Activated CD8-positive, alpha-beta memory T cell treated with anti-CD3 and anti-CD28 coated beads for 36 hours (primary cell): ENCODE measurements at regions not wholly inside any gene's neighbourhood (a gene's known extent, or its start where the extent isn't known, plus 50 kb on each side); places are given as distances from the start of the nearest gene placed in this dataset.
"Not testable (repeated sequence)": the region's sequence is repeated elsewhere in the genome, so short reads cannot be mapped to it uniquely, and the experiment has no call there.

ENCODE experiments used
- CTCF ChIA-PET: fragments of 350-600 bp; sonication (Branson Sonifier 250); formaldehyde crosslinking; loops from one replicate; lab custom pipeline; 2021; ENCODE audit warnings: antibody characterized with exemption; lab: Charles Lee
- POLR2A ChIA-PET: fragments of 350-600 bp; sonication (Branson Sonifier 250); formaldehyde crosslinking; loops from one replicate; lab custom pipeline; 2021; ENCODE audit warnings: antibody characterized with exemption; lab: Charles Lee

- POLR2A ChIA-PET: no interaction called here
- CTCF ChIA-PET: no interaction called here
These were observed 353.3 kb downstream of the PAX1 start for GRCh38 chr20:22058746-22059145.

- ChIA-PET CTCF (no interaction called here), POLR2A (no interaction called here)
These were observed 350.5 kb downstream of the PAX1 start for GRCh38 chr20:22055981-22056380.

DNA sequence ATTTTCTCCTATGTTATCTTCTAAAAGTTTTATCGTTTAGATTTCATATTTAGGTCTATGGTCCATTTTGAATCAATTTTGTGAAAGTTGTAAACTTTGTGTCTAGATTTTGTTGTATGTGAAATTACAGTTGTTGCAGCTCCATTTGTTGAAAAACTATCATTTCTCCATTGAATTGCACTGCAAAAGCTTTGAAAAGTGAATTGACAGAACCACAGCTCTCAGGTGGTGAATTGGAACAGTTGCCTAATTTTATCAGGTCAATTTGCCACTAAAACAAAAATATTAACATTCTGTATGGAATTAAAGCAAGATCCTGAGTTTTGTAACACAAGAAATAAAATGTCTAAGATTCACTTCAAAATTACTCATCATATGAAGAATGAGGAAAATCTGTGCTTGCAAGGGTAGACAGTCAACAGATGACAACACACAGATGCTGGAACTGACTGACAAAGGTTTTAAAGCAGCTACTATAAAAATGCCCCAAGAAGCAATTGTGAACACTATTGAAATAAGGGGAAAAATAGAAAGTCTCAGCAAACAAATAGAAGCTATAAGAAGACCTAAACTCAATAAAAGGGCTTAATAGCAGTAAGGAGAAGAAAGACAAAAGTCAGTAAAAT is 346.7 kb downstream of the PAX1 start:
- ChIA-PET CTCF (no interaction called here), POLR2A (no interaction called here)

DNA sequence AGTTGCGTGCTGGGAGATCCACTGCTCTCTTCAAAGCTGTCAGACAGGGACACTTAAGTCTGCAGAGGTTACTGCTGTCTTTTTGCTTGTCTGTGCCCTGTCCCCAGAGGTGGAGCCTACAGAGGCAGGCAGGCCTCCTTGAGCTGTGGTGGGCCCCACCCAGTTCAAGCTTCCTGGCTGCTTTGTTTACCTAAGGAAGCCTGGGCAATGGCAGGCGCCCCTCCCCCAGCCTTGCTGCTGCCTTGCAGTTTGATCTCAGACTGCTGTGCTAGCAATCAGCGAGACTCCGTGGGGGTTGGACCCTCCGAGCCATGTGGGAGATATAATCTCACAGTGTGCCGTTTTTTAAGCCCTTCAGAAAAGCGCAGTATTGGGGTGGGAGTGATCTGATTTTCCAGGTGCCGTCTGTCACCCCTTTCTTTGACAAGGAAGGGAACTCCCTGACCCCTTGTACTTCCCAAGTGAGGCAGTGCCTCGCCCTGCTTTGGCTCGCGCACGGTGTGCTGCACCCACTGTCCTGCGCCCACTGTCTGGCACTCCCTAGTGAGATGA is 340.6 kb downstream of the PAX1 start:
- CTCF ChIA-PET, POLR2A ChIA-PET: not testable (repeated sequence)

DNA sequence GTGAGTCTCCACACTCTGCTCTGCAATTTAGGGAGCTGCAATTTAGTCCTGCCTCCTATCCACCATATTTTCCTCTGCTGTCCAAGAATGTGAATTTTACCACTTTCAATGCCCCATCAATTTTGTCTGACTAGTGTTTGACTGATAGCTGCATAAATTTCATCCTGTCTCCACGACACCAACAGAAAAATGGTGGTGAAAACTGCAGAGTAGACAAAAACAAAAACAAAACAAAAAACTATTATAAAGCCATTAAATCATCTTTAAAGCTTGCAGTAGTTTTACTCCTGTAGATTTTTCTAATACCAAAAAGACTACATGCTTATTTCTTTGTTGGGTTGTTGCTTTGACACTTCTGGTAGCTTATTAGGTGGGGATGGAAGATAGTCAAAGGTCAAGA is 322.0 kb downstream of the PAX1 start:
- ChIA-PET POLR2A (interaction anchor here (0.5 kb wide), 1 partner anchor 511 kb away, joined by 4 read pairs; no protein-coding TSS in a partner anchor), CTCF (no interaction called here)

DNA sequence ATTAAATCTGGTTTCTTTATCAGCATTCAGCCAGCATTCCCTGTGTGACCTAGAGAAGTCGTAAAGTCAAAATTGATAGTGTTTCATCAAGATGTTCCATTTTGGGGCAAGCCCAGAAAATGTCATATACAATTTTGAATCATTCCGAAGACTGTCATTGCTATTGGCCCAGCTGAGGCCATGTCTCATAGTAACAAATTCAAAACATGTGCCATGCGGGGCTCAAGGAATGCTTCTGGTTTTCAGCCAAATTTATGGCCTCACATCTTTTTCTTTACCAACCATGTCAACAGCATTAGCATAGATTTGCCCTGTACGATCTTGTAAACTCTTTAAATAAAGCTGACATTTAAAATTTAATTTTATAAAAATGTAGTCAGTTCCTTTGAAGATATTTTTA is 314.7 kb downstream of the PAX1 start:
- CTCF ChIA-PET: no interaction called here
- POLR2A ChIA-PET: no interaction called here

DNA sequence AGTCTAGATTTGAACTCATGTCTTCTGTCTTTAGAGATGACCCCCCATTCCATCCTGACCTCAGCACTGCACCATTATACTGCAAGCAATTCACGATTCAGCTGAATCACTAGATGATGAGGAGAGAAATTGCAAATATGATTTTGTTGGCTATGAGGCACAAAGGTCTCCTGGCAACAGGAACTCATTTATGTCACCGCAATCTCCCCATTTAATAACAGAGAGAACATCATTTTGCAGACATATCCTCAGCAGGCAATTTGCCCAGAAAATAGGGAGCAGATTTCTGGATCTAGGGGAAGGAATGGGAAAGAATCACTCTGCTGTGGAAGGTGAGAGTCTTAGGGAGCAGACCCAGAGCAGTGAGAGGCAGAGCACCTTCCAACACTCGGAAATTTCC is 303.0 kb downstream of the PAX1 start:
- ChIA-PET CTCF (no interaction called here), POLR2A (no interaction called here)

DNA sequence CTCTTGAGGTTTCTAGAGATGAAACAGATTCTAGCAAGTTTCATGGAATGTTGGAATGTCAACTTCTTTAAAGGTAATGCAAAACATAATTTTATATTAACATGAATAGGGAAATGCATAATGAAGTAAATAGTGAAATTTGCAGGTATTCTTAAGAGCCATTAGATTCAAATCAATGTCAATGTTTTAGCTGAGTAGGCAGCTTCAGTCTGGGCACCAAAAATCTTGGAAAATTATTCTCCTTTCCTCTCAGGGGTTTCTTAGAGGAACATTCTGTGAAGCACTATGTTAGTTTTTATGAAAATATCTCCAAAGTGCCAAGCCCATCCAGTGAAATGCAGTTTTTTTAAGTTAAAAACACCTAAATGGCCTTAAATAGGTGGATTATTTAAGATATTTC is 300.8 kb downstream of the PAX1 start:
- ChIA-PET POLR2A (no interaction called here), CTCF (no interaction called here)

DNA sequence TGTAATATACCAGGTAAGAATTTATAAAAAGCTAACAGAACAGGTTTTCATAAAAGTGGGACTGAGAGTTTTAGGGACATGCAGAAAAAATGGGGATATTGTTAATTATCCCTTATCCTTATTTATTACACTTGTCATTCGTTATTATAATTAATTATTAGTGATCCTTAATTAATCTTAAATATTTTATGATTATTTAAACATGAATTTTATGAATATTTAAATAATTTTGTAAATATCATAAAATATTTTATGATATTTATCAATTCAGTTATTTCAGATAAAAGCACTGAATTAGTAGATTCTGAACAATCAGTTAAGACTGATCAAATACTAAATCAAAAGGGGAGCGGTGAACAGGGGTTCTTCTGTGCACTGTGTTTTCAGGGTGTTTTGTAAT is 300.1 kb downstream of the PAX1 start:
- CTCF ChIA-PET: no interaction called here
- POLR2A ChIA-PET: no interaction called here

GRCh38 chr20:22004946-22005345 is 299.5 kb downstream of the PAX1 start:
- ChIA-PET CTCF (no interaction called here), POLR2A (no interaction called here)

DNA sequence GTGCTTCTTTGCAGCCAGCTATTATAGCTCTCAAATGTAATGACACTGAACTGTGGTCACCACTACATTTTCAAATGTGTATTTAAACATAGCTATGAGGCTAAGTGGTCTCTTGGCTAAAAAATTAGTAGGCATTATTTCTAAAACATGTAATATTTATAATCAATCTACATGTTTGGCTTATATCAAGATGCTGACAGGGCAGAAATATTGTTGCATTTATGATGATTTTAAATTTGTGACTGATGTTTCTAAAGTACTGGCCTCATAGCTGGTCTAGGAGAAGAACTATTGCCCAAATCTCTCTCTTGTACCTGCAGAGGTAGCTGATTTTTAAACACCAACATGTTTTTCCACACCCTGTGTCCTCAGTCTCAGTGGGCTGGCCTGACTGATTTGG is 298.2 kb downstream of the PAX1 start:
- POLR2A ChIA-PET: no interaction called here
- CTCF ChIA-PET: no interaction called here

GRCh38 chr20:22001886-22002285 is 296.4 kb downstream of the PAX1 start:
- ChIA-PET CTCF (no interaction called here), POLR2A (no interaction called here)

GRCh38 chr20:21995461-21995860 is 290.0 kb downstream of the PAX1 start:
- POLR2A ChIA-PET: no interaction called here

GRCh38 chr20:21994203-21994602 is 288.7 kb downstream of the PAX1 start:
- POLR2A ChIA-PET: no interaction called here
- CTCF ChIA-PET: no interaction called here

More at GRCh38 chr20:21995461-21995860, 290.0 kb downstream of the PAX1 start:
- CTCF ChIA-PET: no interaction called here

- ChIA-PET CTCF (no interaction called here), POLR2A (no interaction called here)
These were observed 277.1 kb downstream of the PAX1 start for GRCh38 chr20:21982559-21982958.

GRCh38 chr20:21981597-21982344 is 276.3 kb downstream of the PAX1 start:
- POLR2A ChIA-PET: no interaction called here
- CTCF ChIA-PET: no interaction called here

GRCh38 chr20:21981179-21981578 is 275.7 kb downstream of the PAX1 start:
- CTCF ChIA-PET: no interaction called here
- POLR2A ChIA-PET: no interaction called here

- ChIA-PET CTCF (no interaction called here), POLR2A (no interaction called here)
These were observed 266.0 kb downstream of the PAX1 start for GRCh38 chr20:21971436-21971835.

GRCh38 chr20:21968486-21968885 is 263.0 kb downstream of the PAX1 start:
- ChIA-PET POLR2A (no interaction called here), CTCF (no interaction called here)

- ChIA-PET POLR2A (no interaction called here), CTCF (no interaction called here)
These were observed 262.0 kb downstream of the PAX1 start for GRCh38 chr20:21967481-21967880.

GRCh38 chr20:21956591-21956990 is 251.1 kb downstream of the PAX1 start:
- ChIA-PET CTCF (no interaction called here), POLR2A (no interaction called here)
